Cardiac muscle cell (in vitro differentiated cells and primary cell): ENCODE measurements at regions not wholly inside any gene's neighbourhood (a gene's known extent, or its start where the extent isn't known, plus 50 kb on each side); places are given as distances from the start of the nearest gene placed in this dataset.

Source experiments
- DNase-seq, 2 donors: peaks; one replicate each; pipeline versions ENCODE4 v3.0.0 to v3.0.0-alpha.2; 2010 to 2017; ENCODE audit warnings: low read depth in 1 of 2, low spot score in 1 of 2
- H3K27ac ChIP-seq: fragments of 200-600 bp; sonication (generic); 2 replicates; pipeline ENCODE4 v1.5.1; 2016
- H3K27me3 ChIP-seq: fragments of 200-600 bp; sonication (generic); 2 replicates; pipeline ENCODE4 v1.6.0; 2016; ENCODE audit warnings: control low read depth
- H3K36me3 ChIP-seq: fragments of 200-600 bp; sonication (generic); 2 replicates; pipeline ENCODE4 v1.5.1; 2016; ENCODE audit warnings: control low read depth
- H3K4me1 ChIP-seq: fragments of 200-600 bp; sonication (generic); 2 replicates; pipeline ENCODE4 v1.8.1; 2017; ENCODE audit warnings: low read depth, mild to moderate bottlenecking, mixed run types
- H3K4me3 ChIP-seq: fragments of 200-600 bp; sonication (generic); 2 replicates; pipeline ENCODE4 v1.5.1; 2016; ENCODE audit warnings: mild to moderate bottlenecking
- H3K9me3 ChIP-seq: fragments of 200-600 bp; sonication (generic); 2 replicates; pipeline ENCODE4 v1.5.1; 2017; ENCODE audit warnings: low read depth, mild to moderate bottlenecking, control low read depth
- TF ChIP-seq, protein P1 (sequence below): IDR thresholded peaks from 2 replicates; pipeline ENCODE4 v1.5.1; 2012; ENCODE audit warnings: low read depth, mild to moderate bottlenecking, low read length

DNA sequence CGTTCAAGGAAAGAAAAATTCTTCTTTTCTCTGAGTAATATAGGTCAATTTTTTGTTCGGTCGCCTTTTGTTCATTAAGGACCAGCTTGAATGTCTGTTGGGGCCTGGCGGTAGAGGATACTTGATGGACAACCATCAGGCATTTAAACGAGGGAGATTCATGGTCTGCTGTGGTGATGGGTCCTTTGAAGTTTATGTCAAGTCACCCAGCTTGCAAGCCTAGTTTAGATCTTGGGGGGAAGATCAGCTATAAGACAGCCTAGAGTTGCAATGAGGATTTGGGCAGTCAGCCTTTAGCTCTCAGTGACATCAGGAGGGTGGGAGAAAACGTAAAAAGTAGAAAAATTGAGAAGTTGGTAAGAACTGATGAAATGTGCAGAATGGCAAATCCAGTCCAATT, 80.2 kb upstream of the SPRY4 start:
- Histone ChIP-seq H3K27me3 (no peaks in the 10 kb centered on the region), H3K9me3 (no peaks in the 10 kb centered on the region), H3K4me1 (peaks cover 7% of the 10 kb centered on the region), H3K27ac (no peak overlapping the region), H3K36me3 (no peaks in the 10 kb centered on the region), H3K4me3 (no peak overlapping the region)
- no peak for DNase-seq
- TF ChIP-seq, protein P1, sequence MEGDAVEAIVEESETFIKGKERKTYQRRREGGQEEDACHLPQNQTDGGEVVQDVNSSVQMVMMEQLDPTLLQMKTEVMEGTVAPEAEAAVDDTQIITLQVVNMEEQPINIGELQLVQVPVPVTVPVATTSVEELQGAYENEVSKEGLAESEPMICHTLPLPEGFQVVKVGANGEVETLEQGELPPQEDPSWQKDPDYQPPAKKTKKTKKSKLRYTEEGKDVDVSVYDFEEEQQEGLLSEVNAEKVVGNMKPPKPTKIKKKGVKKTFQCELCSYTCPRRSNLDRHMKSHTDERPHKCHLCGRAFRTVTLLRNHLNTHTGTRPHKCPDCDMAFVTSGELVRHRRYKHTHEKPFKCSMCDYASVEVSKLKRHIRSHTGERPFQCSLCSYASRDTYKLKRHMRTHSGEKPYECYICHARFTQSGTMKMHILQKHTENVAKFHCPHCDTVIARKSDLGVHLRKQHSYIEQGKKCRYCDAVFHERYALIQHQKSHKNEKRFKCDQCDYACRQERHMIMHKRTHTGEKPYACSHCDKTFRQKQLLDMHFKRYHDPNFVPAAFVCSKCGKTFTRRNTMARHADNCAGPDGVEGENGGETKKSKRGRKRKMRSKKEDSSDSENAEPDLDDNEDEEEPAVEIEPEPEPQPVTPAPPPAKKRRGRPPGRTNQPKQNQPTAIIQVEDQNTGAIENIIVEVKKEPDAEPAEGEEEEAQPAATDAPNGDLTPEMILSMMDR: no peak

DNA sequence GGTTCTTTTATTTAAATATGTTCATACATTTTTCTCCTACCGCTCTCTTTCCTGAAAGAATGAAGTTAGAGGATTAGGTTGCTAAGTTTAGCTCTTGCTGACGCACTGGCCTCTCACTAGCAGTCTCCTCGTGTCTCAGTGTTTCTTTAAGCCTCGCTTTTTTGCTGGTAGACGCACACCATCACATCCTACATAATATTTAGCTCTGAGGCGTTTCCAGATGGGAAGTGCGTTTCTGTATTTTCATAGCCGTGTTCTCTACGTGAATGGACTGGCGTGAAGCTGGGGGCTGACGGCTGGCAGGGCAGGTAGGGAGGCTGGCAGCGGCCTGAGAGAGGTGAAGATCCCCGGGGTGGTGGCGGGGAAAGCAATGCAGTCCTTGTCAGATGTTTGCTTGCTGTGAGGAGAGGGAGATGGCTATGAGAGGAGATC, 79.2 kb upstream of the SPRY4 start:
- H3K27ac ChIP-seq: peak overlapping the region; percentile 27
- DNase-seq: peak in 1 of 2 donors; percentile 34
- TF ChIP-seq, protein P1: no peak
- H3K27me3 ChIP-seq: no peaks in the 10 kb centered on the region
- no peaks in the 10 kb centered on the region for H3K9me3 ChIP-seq
- H3K4me3 ChIP-seq: no peak overlapping the region
- peaks cover 7% of the 10 kb centered on the region for H3K4me1 ChIP-seq
- H3K36me3 ChIP-seq: no peaks in the 10 kb centered on the region

DNA sequence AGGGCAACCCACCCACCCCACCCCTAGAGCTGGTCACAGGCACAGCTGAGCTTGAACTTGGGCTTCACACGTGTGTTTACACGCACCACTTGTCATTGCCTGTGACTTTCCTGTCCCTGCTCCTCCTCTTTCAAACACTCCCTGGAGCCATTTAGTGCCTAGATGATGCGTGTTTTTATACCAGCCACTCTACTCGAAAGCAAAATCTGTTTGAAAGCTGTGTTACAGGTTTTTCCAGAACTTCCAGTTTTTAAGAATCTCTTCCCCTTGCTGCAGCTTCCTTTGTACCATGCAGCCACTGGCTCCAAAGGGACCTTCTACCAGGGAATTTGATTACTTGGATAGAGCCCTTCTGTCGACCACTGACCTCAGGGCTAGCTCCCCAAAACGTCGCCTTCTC, 78.8 kb upstream of the SPRY4 start:
- no peak for DNase-seq
- Histone ChIP-seq H3K27ac (peak overlapping the region; percentile 27), H3K4me1 (peaks cover 7% of the 10 kb centered on the region), H3K9me3 (no peaks in the 10 kb centered on the region), H3K36me3 (no peaks in the 10 kb centered on the region), H3K4me3 (no peak overlapping the region), H3K27me3 (no peaks in the 10 kb centered on the region)
- TF ChIP-seq, protein P1: no peak

DNA sequence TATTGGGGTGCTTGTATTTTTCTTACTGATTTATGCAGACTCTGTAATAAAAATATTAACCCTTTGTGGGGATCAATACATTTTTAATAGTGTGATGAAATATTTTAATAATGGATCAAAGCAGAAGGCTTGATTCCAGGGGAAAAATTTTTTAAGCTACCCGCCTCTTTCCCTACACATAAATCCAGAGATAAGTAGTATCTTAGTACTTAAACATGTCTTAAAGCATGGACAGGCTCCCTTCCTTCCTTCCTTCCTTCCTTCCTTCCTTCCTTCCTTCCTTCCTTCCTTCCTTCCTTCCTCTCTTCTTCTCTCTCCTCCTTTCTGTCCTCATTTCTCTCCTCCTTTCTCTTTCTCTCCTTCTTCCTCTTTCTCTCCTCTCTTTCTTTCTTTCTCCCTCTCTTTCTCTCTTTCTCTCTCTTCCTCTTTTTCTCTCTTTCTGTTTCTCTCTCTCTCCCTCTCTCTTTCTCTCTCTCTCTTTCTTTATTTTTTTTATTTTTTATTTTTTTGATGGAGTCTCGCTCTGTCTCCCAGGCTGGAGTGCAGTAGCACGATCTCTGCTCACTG, 78.0 kb upstream of the SPRY4 start:
- Histone ChIP-seq H3K36me3 (no peaks in the 10 kb centered on the region), H3K27me3 (no peaks in the 10 kb centered on the region), H3K27ac (no peak overlapping the region), H3K4me3 (no peak overlapping the region), H3K9me3 (no peaks in the 10 kb centered on the region), H3K4me1 (peaks cover 7% of the 10 kb centered on the region)
- DNase-seq: no peak
- TF ChIP-seq, protein P1: no peak

DNA sequence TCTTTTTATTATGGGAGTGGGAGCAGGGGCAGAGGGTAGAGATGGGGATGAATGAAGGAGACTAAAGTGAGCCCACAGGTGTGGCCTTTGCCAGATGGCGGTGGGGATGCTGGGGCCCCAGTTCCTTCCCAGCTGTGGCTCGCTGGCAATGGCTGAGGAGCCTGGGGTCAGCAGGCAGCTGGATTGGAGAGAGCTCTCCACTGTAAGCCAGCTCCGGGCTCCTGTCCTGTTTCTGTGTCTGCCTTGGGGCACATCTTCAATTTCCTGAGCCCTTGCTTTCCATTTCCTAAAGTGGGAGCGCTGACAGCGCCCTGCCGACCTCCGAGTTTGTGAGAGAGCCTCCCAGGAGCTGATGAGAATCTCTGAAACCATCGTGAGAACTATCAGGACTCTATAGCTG, 75.6 kb upstream of the SPRY4 start:
- Histone ChIP-seq H3K9me3 (no peaks in the 10 kb centered on the region), H3K27me3 (no peaks in the 10 kb centered on the region), H3K4me1 (peaks cover 7% of the 10 kb centered on the region), H3K36me3 (no peaks in the 10 kb centered on the region), H3K27ac (no peak overlapping the region), H3K4me3 (no peak overlapping the region)
- DNase-seq: no peak
- TF ChIP-seq, protein P1: no peak
